ENCODE measurements at regions not wholly inside any gene's neighbourhood (a gene's known extent, or its start where the extent isn't known, plus 50 kb on each side); places are given as distances from the start of the nearest gene placed in this dataset.
"Not testable (repeated sequence)": the region's sequence is repeated elsewhere in the genome, so short reads cannot be mapped to it uniquely, and the experiment has no call there.

DNA sequence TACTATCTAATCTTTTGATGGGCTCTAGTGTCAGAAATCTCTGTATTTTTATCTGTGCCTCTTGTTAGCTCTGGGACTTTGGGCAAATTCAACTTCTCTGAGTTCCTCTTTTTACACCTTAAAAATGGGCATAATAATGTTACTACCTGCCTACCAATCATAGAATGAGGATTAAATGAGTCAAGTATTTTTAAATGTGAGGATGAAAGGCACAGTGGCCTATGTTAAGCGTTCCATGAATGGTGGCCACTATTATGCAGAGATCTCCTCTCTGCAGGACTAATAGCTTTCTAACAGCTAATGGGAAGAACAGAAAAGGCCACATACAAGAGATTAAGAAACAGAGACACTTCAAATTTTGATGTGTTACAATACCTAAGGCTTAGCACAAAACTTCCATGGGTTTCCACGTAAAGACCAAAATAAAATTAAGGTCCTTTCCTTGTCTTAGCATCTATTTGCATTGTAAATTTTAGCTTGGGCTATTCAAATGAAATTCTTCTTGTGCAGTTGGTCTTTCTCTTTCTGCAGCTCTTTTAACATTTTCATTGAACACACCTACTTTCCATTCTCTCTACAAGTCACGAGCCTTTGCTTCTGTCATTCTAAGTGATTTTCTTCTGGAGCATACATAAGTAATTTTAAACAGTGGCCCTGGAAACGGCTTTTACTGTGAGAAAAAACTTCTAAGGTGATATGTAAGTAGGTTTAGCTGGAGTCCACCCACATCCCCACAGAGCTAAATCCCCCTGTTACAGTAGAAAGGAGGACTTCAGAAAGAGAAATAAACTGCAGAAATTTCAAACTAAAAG is 117.9 kb upstream of the MED14 start:
- DNase-seq (ENCODE audit: low read depth in 2 of 2), result no peak

DNA sequence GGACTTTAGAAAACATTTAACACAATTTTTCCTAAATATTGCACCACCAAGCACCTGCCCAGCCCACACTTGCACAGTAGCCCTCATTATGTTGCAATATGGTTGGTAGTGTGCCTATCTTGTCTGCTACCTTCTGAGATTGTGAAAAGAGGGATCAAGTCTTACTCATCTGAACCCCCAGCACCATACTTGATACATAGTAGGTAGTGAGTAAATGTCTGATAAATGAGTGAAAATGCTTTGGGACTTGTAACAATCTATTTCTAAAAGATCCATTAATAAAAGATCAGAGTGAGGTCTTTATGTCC is 118.4 kb upstream of the MED14 start:
- DNase-seq (ENCODE audit: low read depth in 2 of 2), result no peak

DNA sequence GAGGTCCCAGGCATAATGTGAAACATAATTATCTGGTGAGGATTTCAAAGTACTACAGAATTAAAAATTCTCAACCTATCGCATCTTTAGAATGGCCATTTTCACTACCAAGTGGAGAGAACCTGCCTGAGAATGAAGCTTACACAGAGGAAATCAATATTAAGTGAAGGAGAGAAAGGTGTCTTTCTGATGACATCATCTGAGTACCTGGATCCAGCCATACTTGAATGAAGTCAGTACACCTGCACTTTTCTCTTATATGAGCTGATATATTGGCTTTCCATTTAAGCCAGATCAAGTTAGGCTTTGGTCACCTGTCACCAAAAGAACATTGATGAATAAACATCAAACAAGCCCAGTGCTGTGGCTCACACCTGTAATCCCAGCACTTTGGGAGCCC is 118.9 kb upstream of the MED14 start:
- no peak for DNase-seq (ENCODE audit: low read depth in 2 of 2)

GRCh38 chrX:40855411-40855810 is 120.1 kb upstream of the MED14 start:
- peak; percentile 28 to 46 for DNase-seq (ENCODE audit: low read depth in 2 of 2)

- DNase-seq (ENCODE audit: low read depth in 2 of 2), result no peak
Observed at GRCh38 chrX:40855932-40856515, 120.7 kb upstream of the MED14 start.

DNA sequence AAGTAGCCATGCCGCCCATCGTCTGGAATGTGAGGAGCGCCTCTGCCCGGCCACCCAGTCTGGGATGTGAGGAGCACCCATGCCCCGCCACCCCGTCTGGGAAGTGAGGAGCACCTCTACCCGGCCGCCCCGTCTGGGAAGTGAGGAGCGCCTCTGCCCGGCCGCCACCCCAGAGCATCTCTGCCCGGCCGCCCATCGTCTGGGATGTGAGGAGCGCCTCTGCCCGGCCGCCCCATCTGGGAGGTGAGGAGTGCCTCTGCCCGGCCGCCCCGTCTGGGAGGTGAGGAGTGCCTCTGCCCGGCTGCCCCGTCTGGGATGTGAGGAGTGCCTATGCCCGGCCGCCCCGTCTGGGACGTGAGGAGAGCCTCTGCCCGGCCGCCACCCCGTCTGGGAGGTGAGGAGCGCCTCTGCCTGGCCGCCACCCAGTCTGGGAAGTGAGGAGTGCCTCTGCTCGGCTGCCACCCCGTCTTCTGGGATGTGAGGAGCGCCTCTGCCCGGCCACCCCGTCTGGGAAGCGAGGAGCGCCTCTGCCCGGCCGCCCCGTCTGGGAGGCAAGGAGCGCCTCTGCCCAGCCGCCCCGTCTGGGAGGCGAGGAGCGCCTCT is 126.7 kb upstream of the MED14 start:
- DNase-seq (ENCODE audit: low read depth in 2 of 2), result not testable (repeated sequence)

- DNase-seq (ENCODE audit: low read depth in 2 of 2), result not testable (repeated sequence)
Observed at GRCh38 chrX:40863260-40863659, 127.9 kb upstream of the MED14 start.

DNA sequence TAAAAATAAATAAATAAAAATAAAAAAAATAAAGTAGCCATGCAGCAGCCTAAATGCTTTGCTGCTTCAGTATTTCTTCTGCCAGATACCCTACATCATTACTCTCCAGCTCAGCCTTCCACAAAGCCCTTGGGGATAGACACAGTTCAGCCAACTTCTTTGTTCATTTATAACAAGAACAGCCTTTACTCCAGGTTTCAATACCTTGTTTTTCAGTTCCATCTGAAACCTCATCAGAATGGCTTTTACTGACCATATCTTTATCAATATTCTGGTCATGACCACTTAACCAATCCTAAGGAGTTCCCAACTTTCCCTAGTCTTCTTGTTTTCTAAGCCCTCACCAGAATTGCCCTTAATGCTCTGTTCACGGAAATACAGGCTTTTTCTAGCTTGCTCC is 128.3 kb upstream of the MED14 start:
- no peak for DNase-seq (ENCODE audit: low read depth in 2 of 2)

DNA sequence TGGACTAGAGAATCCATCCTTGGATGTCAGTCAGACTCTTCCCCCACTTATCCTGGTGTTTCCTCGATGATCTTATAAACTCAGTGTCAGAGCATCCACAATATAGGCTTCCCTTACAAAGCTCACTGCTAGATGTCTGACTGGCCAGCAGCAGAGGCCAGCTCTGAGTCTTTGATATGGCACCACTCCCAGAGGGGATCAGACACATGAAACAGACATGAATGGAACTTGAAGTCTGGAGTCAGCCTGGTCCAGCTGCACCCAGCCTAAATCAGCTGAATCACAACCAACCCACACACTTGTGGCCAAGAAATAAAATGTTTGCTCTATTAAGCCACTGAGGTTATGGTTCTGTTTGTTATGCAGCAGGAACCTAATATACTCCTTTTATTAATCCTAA is 129.6 kb upstream of the MED14 start:
- DNase-seq (ENCODE audit: low read depth in 2 of 2), result no peak

DNA sequence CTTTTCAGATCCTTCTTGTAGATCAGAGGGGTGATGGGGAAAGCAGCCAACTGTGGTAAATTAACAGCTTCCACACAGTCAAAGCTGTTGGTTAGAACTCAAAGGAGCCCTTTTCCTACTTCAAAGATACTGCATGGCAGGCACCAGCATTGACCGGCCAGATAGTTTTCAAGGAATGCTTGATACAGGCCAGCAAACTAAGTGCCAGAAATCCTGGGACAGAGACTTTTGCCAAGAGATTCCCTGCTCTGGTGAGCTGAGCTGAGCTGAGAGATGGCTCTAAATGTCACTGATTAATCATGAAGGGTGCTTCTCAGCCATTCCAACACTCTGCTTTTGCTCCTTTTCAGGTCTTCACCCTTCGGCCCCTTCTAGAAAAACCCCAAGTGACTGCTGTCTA is 131.6 kb upstream of the MED14 start:
- DNase-seq (ENCODE audit: low read depth in 2 of 2), result peak in 1 of 2 donors; percentile 12

DNA sequence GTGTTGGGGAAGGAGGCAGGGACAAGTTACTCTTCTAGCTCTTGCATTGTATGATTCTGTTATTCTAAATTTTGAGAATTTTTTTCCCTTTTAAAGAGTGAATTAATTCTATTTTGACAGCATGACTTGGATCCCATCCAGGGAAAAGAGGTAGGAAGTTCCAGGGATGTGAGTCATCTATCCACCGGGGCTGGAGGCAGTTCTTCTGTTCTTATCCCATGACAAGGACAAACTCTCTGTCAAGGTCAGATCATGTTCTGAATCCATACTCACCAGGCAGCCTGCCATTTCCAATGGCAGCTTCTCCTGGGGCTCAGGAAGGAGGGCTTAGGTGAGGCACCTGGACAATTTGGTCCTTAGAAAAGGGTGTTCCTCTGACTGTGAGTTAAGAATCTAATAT is 132.0 kb upstream of the MED14 start:
- peak; percentile 72 to 87 for DNase-seq (ENCODE audit: low read depth in 2 of 2)

GRCh38 chrX:40868868-40869267 is 133.5 kb upstream of the MED14 start:
- DNase-seq (ENCODE audit: low read depth in 2 of 2), result no peak

DNA sequence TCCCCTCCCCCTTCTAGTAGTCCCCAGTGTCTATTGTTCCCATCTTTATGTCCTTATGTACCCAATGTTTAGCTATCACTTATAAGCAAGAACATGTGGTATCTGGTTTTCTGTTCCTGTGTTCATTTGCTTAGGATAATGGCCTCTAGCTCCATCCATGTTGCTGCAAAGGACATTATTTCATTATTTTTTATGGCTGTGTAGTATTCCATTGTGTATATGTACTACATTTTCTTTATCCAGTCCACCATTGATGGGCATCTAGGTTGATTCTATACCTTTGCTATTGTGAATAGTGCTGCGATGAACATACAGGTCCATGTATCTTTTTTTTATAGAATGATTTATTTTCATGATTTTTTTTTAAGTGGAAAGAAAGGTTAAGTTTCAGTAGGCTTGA is 135.6 kb upstream of the MED14 start:
- not testable (repeated sequence) for DNase-seq (ENCODE audit: low read depth in 2 of 2)

DNA sequence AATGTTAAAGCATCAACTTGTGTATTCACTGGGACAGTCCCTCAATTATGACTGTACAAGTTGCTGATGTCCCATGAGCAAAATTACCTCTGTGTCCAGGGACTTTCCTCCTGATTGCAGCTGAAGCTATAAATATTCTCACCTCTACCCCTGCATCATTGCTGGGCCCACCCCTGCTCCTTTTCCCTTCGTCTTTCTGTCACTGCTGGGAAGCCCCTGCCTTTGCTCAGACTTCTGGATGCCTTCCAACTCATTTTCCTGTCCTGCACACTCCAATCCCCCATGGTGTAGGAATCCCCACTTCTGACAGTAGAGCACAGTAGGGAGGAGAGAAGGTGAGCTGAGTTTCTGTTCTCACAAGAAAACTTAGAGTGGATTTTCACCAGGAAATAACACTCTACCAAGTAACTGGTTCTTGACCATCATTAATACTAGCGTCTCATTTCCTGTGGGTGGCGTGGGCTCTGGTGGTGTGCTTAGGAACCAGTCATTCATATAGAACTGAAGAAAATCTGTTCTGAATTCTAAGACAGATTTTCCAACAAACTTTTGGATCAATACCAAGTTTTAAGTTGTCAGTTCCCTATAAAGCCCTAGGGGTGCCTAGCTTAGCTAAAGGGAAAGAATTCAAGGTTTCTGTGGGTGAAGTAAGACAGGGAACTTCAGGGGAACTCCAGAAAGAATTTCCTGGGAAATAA is 136.2 kb upstream of the MED14 start:
- peak; percentile 32 to 80 for DNase-seq (ENCODE audit: low read depth in 2 of 2)

DNA sequence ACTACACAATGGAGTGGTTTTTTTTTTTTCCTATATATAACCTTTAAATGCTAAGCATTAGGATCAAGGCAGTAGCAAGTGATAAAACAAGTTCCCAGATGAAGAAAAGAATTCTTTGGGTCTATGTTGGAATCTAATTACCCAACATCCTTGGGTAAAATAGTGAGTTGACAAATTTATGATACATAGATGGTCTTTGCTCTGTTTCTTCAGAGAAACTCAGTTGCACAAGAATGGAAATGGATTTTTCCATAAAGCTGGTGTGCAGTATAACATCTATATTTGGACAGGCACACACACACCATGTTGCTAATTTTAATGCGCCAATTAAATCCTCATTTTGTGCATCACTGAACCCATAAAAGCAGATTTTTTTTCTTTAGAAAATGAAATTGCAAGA is 137.0 kb upstream of the MED14 start:
- DNase-seq (ENCODE audit: low read depth in 2 of 2), result no peak

DNA sequence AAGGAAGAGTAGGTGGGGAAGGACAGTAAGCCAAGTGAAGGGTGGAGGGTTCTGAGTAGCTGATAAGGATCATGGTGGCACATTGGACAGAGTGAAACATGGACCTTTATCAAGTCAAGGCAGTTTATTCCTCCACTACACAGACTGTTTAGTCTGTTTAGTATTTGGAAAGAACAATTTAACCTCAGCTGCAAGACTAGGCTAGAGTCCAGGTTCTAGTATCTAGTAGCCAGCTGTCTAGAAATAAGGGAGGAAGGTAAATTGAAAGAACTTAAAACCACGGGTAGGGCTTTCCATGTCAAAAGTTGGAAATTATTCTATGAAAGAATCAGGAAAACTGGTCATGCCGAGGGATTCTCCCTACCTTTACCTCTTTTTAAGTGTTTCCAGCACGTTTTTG is 140.1 kb upstream of the MED14 start:
- DNase-seq (ENCODE audit: low read depth in 2 of 2), result no peak

DNA sequence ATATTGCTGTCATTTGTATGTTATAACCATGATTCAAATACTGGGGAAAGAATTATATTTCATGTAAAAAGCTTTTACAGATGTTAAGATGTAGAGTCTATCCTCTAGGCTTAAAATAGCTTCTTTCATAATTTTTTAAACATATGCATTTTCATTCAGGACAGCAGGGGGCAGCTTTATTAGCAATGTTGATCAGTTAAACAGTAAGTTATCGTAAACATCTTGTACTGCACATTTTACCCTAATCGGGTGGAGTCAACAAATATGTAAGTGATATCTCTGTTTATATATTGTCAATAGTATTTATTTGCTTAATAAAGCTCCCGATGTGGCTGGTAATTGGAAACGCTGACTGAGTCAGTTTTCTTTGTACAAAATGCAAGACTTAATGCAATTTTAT is 142.5 kb upstream of the MED14 start:
- peak; percentile 25 to 45 for DNase-seq (ENCODE audit: low read depth in 2 of 2)

- no peak for DNase-seq (ENCODE audit: low read depth in 2 of 2)
Observed at GRCh38 chrX:40878766-40879165, 143.4 kb upstream of the MED14 start.

DNA sequence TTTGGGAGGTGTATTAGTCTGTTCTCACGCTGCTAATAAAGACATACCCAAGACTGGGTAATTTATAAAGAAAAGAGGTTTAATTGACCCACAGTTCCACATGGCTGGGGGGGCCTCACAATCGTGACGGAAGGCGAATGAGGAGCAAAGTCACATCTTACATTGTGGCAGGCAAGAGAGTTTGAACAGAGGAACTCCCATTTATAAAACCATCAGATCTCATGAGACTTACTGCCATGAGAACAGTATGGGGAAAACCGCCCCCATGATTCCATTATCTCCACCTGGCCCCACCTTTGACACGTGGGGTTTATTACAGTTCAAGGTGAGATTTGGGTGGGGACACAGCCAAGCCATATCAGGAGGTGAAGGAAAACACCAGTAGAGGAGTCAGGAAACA is 143.8 kb upstream of the MED14 start:
- not testable (repeated sequence) for DNase-seq (ENCODE audit: low read depth in 2 of 2)

DNA sequence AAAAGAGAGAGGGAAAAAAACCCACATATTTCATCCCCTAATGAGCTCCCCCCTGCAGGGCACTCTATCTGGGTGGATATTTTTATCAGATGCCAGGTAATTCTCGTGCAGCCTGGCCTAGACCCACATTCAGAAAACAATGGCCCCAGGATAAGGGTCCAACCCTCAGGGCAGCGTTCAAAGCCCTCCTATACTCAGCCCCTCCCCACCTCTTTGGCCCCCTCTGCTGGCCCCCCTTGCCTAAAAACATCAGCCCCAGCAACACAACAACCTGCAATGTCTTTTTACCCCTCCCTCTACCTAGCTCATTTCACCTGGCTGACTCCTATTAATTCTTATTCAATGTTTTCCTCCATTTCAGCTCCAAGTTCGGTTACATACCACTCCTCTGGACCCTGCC is 145.4 kb upstream of the MED14 start:
- DNase-seq (ENCODE audit: low read depth in 2 of 2), result no peak

DNA sequence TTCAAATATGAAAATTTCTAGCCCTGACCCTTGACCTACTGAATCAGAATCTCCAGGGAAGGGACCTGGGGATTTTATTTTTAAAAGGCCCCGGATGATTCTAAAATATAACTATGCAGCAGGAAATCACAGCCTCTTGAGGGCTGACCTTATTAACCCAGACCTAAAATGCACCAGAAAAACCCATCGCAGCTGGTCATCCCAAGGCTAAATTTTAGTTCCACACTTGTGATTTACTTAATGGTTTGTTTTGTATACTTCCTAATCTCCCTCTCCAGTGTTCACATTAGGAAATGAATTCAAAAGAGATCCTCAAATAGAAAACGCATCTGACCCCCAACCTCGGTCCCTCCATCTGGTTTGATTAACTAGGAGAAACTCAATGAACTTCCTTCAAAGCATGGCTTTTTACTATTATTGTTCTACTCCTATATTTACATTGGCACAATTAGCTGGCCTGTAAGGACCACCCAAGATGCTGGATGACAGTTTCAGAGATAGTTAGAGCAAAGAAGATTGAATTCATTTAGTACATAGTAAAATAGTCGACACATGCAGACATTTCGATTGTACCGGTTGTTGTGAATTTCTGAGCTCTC is 147.8 kb upstream of the MED14 start:
- DNase-seq (ENCODE audit: low read depth in 2 of 2), result no peak

DNA sequence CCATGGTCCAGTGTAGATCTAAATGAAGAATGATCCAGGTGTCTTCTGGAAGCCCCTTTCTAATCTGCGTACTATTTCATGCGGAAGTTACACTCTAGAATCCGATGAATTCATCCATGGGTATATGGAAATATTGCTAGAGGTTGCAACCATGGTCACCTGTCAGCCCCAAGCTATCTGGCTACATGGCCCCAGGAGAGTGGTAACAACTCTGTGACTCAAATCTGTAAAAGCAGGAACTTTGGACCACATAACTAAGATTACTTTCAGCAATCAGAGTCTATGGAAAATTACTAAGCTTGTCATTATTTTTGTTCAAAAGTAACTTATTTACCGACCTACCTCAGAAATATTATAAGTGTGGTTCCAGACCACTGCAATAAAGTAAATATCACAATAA is 150.6 kb upstream of the MED14 start:
- DNase-seq (ENCODE audit: low read depth in 2 of 2), result no peak

Data from dermis microvascular lymphatic vessel endothelial cell (primary cell).